CD14-positive monocyte (primary cell): ENCODE measurements at regions not wholly inside any gene's neighbourhood (a gene's known extent, or its start where the extent isn't known, plus 50 kb on each side); places are given as distances from the start of the nearest gene placed in this dataset.

ENCODE experiments used
- DNase-seq, 3 donors: peaks; one replicate each; pipeline ENCODE4 v3.0.0-alpha.2; 2011 to 2022
- H2AFZ ChIP-seq: 2 replicates; pipeline ENCODE4 v1.6.0; 2012; ENCODE audit warnings: mild to moderate bottlenecking, low read depth, low read length, inconsistent platforms; ENCODE audit not compliant: insufficient read depth, poor library complexity, severe bottlenecking
- H3K27ac ChIP-seq, 2 donors: 1 replicate in 1 of 2; 2 replicates in 1 of 2; pipeline ENCODE4 v1.5.1; 2012 to 2013; ENCODE audit warnings: low read length in 2 of 2, control low read depth in 1 of 2, inconsistent platforms in 1 of 2, low read depth in 1 of 2, mild to moderate bottlenecking in 1 of 2
- H3K27me3 ChIP-seq, 2 donors: one replicate each; pipeline versions ENCODE4 v1.6.0 to v1.6.1; 2011 to 2013; ENCODE audit warnings: low read length in 2 of 2; ENCODE audit not compliant: control insufficient read depth in 2 of 2, insufficient read depth in 2 of 2
- H3K36me3 ChIP-seq, 2 donors: replicated peaks in 1 of 2; 1 replicate in 1 of 2; 2 replicates in 1 of 2; pipeline versions ENCODE4 v1.5.1 to v1.6.1; 2012 to 2013; ENCODE audit warnings: low read length in 2 of 2, control low read depth in 1 of 2, inconsistent platforms in 1 of 2, mild to moderate bottlenecking in 1 of 2; ENCODE audit not compliant: insufficient read depth in 2 of 2, control insufficient read depth in 1 of 2
- H3K4me1 ChIP-seq, 2 donors: 1 replicate in 1 of 2; 2 replicates in 1 of 2; pipeline versions ENCODE4 v1.5.1 to v1.6.1; 2012 to 2013; ENCODE audit warnings: low read length in 2 of 2, control low read depth in 1 of 2, inconsistent platforms in 1 of 2, mild to moderate bottlenecking in 1 of 2, moderate library complexity in 1 of 2; ENCODE audit not compliant: insufficient read depth in 2 of 2, control insufficient read depth in 1 of 2
- H3K4me2 ChIP-seq: replicated peaks from 2 replicates; pipeline ENCODE3; 2012; ENCODE audit warnings: low read length, moderate library complexity, mild to moderate bottlenecking; ENCODE audit not compliant: poor library complexity, severe bottlenecking; ENCODE audit errors: extremely low read depth
- H3K4me3 ChIP-seq, 3 experiments: fragments of 200-600 bp in 1 of 3; sonication (generic) in 1 of 3; replicated peaks in 1 of 3; 1 replicate in 2 of 3; 2 replicates in 1 of 3; pipeline ENCODE4 v1.5.1; 2011 to 2013; ENCODE audit warnings: low read length in 3 of 3, mild to moderate bottlenecking in 3 of 3, control low read depth in 2 of 3, low read depth in 2 of 3, inconsistent platforms in 1 of 3, moderate library complexity in 1 of 3
- H3K79me2 ChIP-seq: 2 replicates; pipeline ENCODE4 v1.6.0; 2012; ENCODE audit warnings: mild to moderate bottlenecking, control low read depth, inconsistent platforms, low read length, moderate library complexity; ENCODE audit not compliant: insufficient read depth
- H3K9ac ChIP-seq: 2 replicates; pipeline ENCODE4 v1.6.0; 2017; ENCODE audit warnings: low read length, mild to moderate bottlenecking; ENCODE audit not compliant: insufficient read depth, poor library complexity, severe bottlenecking
- H3K9me3 ChIP-seq, 2 donors: replicated peaks in 1 of 2; 1 replicate in 1 of 2; 2 replicates in 1 of 2; pipeline versions ENCODE4 v1.5.1 to v1.6.1; 2012 to 2013; ENCODE audit warnings: low read length in 2 of 2, control low read depth in 1 of 2; ENCODE audit not compliant: control insufficient read depth in 1 of 2, insufficient read depth in 1 of 2
- H4K20me1 ChIP-seq: 2 replicates; pipeline ENCODE4 v1.6.0; 2012; ENCODE audit warnings: mild to moderate bottlenecking, low read length, control low read depth, moderate library complexity; ENCODE audit not compliant: insufficient read depth
- H3K27ac Mint-ChIP-seq, 7 donors: one replicate each; pipeline ENCODE4 v1.8.0; 2020; ENCODE audit warnings: mild to moderate bottlenecking in 7 of 7, mixed read lengths in 7 of 7, moderate library complexity in 6 of 7, inconsistent platforms in 2 of 7
- H3K27me3 Mint-ChIP-seq, 3 donors: one replicate each; pipeline ENCODE4 v1.8.0; 2021 to 2022; ENCODE audit warnings: low read depth in 3 of 3, mild to moderate bottlenecking in 3 of 3, mixed read lengths in 3 of 3, moderate library complexity in 3 of 3, inconsistent platforms in 1 of 3
- H3K36me3 Mint-ChIP-seq, 2 donors: one replicate each; pipeline ENCODE4 v1.8.0; 2020; ENCODE audit warnings: mixed read lengths in 2 of 2, inconsistent platforms in 1 of 2, mild to moderate bottlenecking in 1 of 2
- H3K4me1 Mint-ChIP-seq: one replicate; pipeline ENCODE4 v1.8.0; 2020; ENCODE audit warnings: mild to moderate bottlenecking, mixed read lengths
- H3K4me3 Mint-ChIP-seq, 2 donors: one replicate each; pipeline ENCODE4 v1.8.0; 2020; ENCODE audit warnings: mild to moderate bottlenecking in 2 of 2, mixed read lengths in 2 of 2, moderate library complexity in 1 of 2
- H3K9me3 Mint-ChIP-seq, 7 donors: one replicate each; pipeline ENCODE4 v1.8.0; 2020 to 2022; ENCODE audit warnings: mixed read lengths in 7 of 7, mild to moderate bottlenecking in 6 of 7, moderate library complexity in 6 of 7, inconsistent platforms in 2 of 7
- WGBS: methylation state at CpG from one replicate; pipeline ENCODE4 v1.1.5; 2013; ENCODE audit warnings: missing lambda C conversion rate; ENCODE audit not compliant: insufficient coverage; 5-methylcytosine and 5-hydroxymethylcytosine counted together
- intact Hi-C, 2 donors: fragments of 100-400 bp; cut with micrococcal nuclease; formaldehyde crosslinking; loops; one replicate each; pipeline versions ENCODE4 v1.15.0 to v1.15.1; 2023
- TF ChIP-seq, protein P1 (sequence below): fragments of 200-600 bp; IDR thresholded peaks from one replicate; pipeline ENCODE4 v1.8.0; 2022; ENCODE audit warnings: antibody characterized with exemption, mild to moderate bottlenecking

DNA sequence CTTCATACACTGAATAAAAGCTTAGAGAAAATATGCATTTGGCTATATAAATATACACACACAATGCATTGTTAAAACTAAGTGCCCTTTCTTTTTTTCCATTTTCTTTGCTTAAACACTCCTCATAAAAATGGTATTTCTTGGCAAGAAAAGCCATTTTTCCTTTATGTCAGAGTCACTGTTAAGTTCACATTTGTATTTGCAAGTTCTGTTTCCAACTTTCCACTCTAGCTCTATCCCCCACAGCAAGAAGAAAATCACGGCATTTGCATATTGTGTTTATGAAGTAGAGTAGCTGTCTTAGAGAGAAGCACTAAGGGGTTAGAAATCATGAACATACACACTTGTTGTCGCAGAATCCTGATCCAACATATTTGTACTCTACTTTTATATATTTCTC, 662.1 kb upstream of the MEF2C start:
- Histone ChIP-seq H3K4me1 (no peaks in the 10 kb centered on the region), H2AFZ (no peak overlapping the region), H3K4me3 (no peak overlapping the region), H3K9me3 (no peaks in the 10 kb centered on the region), H4K20me1 (no peaks in the 10 kb centered on the region), H3K79me2 (no peaks in the 10 kb centered on the region), H3K27me3 (no peaks in the 10 kb centered on the region), H3K4me2 (no peak overlapping the region), H3K36me3 (no peaks in the 10 kb centered on the region), H3K27ac (no peak overlapping the region), H3K9ac (no peak overlapping the region)
- peaks cover 0 to 6% (median 0%) of the 10 kb centered on the region in 7 donors for H3K9me3 Mint-ChIP-seq
- peaks cover 4% of the 10 kb centered on the region for H3K4me1 Mint-ChIP-seq
- no peaks in the 10 kb centered on the region for H3K36me3 Mint-ChIP-seq
- intact Hi-C loops = no loop called here
- H3K27me3 Mint-ChIP-seq = no peaks in the 10 kb centered on the region
- no peak overlapping the region for H3K27ac Mint-ChIP-seq
- TF ChIP-seq, protein P1, sequence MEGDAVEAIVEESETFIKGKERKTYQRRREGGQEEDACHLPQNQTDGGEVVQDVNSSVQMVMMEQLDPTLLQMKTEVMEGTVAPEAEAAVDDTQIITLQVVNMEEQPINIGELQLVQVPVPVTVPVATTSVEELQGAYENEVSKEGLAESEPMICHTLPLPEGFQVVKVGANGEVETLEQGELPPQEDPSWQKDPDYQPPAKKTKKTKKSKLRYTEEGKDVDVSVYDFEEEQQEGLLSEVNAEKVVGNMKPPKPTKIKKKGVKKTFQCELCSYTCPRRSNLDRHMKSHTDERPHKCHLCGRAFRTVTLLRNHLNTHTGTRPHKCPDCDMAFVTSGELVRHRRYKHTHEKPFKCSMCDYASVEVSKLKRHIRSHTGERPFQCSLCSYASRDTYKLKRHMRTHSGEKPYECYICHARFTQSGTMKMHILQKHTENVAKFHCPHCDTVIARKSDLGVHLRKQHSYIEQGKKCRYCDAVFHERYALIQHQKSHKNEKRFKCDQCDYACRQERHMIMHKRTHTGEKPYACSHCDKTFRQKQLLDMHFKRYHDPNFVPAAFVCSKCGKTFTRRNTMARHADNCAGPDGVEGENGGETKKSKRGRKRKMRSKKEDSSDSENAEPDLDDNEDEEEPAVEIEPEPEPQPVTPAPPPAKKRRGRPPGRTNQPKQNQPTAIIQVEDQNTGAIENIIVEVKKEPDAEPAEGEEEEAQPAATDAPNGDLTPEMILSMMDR = no peak
- H3K4me3 Mint-ChIP-seq = no peak overlapping the region
- 100% methylated on average over 1 of the region's 2 CpGs for WGBS
- DNase-seq = no peak

DNA sequence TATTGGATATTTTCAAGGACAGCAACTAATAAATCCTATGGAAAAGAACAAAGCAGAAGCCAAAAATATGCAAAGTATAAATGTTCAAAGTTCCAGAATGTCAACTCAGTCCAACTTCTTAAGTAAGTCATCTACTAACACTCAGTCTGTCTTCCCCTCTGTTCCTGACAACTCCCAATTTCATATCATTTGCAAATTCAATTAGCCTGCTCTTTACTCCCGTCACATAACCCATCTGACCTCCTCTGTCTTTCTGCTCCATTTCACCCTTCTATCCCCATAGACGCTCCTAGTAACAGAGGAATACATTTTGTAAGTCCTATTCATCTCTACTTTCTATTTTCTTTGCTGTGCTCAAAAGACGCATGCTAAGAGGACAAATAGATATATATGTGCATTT, 659.8 kb upstream of the MEF2C start:
- Histone ChIP-seq H3K79me2 (no peaks in the 10 kb centered on the region), H3K9me3 (no peaks in the 10 kb centered on the region), H3K9ac (no peak overlapping the region), H4K20me1 (no peaks in the 10 kb centered on the region), H3K4me2 (no peak overlapping the region), H3K4me1 (no peaks in the 10 kb centered on the region), H3K36me3 (no peaks in the 10 kb centered on the region), H3K27ac (no peak overlapping the region), H2AFZ (no peak overlapping the region), H3K4me3 (no peak overlapping the region), H3K27me3 (no peaks in the 10 kb centered on the region)
- H3K36me3 Mint-ChIP-seq = no peaks in the 10 kb centered on the region
- TF ChIP-seq, protein P1 = no peak
- 100% methylated on average over 1 of the region's 3 CpGs for WGBS
- H3K4me1 Mint-ChIP-seq = peaks cover 4% of the 10 kb centered on the region
- no peak for DNase-seq
- H3K9me3 Mint-ChIP-seq = peaks cover 0 to 3% (median 0%) of the 10 kb centered on the region in 7 donors
- intact Hi-C loops = no loop called here
- no peaks in the 10 kb centered on the region for H3K27me3 Mint-ChIP-seq
- no peak overlapping the region for H3K4me3 Mint-ChIP-seq
- H3K27ac Mint-ChIP-seq = no peak overlapping the region
